ENCODE measurements at regions not wholly inside any gene's neighbourhood (a gene's known extent, or its start where the extent isn't known, plus 50 kb on each side); places are given as distances from the start of the nearest gene placed in this dataset.
"Not testable (repeated sequence)": the region's sequence is repeated elsewhere in the genome, so short reads cannot be mapped to it uniquely, and the experiment has no call there.

DNA sequence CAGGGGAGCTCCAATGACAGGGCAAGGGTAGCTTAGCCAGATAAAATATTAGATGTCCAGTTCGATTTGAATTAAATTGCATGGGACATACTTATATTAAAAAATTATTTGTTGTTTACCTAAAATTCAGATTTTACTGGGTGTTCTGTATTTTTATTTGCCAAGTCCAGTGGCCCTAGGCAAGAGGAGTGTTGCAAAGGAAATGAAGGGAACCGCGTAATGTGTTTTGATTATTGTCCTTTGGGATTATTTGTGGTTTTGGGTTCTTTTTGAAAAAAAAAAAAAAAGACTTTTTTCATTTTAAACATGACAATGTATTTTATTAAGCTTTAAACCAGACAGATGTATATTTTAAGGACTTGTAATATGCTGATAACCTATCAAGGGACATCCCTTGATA lies 179.3 kb downstream of the C9orf152 start:
- DNase-seq, result no peak

DNA sequence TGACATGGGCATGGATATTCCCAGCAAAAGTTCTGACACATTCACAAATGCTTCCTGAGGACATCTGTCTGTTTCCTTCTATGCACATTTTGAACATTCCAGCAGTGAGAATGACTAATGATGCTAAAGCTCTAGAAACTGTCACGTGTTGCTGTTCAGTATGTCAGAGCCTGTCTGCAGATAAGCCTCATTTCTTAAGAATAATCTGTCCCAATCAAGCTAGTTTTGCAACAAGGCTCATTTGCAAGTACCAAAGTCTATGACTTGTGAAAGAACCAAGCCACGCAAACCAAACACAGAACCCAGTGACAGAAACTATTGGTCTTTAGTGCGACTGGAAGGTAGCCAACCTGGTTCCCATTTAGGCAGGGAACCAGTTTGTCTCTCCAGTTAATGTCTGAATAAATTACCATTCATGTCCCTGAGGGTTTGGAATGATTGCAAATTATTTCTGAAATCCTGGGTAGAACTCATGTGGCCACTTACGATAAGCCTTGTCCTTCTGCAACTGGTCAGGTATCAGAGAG lies 178.5 kb downstream of the C9orf152 start:
- peak; percentile 95 for DNase-seq

DNA sequence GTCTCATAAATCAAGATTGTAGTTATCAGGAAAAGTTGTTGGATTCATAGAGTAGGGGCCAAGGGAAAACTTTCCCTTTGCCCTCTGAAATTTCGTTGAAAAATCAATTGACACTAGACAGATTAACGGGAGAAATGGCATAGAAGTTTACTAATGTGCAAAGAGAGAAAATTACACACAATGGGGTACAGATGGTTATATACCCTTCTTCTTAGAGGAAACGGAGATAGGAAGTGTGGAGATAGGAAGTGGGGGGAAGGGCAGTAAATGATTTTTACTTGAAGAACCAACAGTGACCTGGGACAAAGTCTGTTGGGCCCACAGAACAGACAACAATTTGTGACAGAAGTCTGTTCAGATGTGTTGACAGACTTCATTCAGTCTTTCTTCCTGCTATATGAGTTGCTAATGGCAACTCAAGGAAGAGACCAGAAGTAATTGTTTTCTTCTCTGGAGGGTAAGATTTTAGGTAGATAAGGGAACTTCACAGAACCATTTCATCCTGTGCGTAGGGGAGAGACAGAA lies 177.9 kb downstream of the C9orf152 start:
- DNase-seq, result no peak

DNA sequence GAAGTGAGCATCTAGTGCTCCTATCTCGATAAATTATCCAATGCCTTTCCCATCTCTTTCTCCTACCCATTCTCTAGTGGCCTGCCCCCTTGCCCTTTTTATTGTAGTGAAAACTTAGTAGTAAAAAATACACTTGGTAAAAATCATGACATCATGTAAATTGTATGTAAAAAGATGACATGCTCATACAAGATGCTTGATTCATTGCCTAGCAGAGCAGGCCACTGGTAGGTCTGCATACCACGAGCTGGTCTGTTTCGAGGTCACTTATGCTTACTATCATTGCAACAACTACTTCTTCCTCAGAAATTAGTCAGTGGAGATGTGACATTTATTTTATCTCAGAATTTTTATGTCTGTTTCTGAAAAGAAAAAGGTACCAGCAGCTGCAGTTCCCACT lies 177.3 kb downstream of the C9orf152 start:
- peak; percentile 88 for DNase-seq

DNA sequence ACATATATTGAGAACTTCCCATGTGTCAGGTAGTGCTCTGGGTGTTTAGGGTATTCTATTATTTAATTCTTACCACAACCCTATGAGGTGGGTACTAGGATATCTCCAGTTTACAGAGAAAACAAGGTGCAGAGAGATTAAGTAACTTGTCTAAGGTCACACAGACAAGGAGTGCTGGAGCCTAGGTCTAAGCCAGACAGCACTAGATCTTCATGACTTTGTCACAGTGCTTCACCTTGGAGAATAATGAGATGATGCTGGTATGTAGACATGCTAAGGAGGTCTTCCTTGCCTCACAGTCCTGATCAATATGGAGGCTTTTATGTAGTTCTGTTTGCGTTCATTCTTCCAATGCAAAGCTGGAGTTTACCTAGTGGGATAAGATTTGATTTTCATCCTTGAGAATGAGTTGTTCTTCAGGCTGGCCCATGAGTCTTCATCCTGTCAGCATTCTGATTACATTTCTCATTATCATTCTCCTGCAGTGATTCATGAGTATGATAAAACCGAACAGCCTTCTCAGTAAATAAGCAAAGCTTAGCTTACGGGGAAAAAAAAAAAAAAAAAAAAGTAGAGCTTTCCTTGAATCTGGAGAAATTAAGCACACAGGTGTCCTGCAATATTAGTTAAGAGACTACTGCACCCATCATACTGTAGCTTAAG lies 176.3 kb downstream of the C9orf152 start:
- peak; percentile 92 for DNase-seq

DNA sequence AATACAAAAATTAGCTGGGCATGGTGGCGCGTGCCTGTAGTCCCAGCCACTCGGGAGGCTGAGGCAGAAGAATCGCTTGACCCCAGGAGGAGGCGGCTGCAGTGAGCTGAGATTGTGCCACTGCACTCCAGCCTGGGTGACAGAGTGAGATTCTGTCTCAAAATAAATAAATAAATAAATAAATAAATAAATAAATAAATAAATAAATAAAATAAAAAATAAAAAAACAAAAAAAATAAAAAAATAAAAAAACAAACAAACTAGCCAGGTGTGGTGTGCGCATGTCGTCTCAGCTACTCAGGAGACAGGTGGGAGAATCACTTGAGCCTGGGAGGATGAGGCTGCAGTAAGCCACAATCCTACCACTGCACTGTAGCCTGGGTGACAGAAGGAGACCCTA lies 175.4 kb downstream of the C9orf152 start:
- DNase-seq, result not testable (repeated sequence)

DNA sequence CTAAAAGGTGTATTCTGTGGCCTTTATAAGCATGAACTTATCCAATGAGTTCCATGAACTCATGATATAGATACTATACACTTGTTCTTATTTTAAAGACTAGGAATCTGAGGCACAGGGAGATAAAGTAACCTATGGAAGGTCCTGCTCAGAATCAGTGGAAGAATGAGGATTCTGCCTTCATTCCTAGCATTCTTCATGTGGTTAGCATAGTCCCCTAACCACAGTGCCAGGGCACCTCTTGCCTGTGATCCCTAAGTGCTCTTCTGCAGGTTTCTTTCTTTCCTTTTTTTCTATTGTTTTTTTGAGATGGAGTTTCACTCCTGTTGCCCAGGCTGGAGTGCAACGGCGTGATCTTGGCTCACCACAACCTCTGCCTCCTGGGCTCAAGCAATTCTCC lies 174.1 kb downstream of the C9orf152 start:
- peak; percentile 79 for DNase-seq

DNA sequence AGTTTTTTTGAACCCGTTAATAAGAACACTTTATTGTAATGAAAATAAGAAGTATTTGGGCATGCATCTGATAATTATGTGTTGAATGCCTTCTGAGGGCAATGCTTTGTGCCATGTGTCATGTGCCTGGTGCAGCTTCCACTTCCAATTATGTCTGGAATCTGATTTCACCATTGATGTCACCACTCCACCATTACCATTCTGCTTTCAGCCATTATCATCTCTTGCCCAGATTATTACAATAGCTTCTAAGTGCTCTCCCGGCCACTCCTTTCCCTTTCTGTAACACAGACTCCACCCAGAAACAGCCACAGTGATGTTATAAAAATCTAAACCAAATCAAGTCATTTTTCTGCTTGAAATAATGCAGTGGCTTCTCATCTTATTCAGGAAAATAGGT lies 171.7 kb downstream of the C9orf152 start:
- DNase-seq, result no peak

DNA sequence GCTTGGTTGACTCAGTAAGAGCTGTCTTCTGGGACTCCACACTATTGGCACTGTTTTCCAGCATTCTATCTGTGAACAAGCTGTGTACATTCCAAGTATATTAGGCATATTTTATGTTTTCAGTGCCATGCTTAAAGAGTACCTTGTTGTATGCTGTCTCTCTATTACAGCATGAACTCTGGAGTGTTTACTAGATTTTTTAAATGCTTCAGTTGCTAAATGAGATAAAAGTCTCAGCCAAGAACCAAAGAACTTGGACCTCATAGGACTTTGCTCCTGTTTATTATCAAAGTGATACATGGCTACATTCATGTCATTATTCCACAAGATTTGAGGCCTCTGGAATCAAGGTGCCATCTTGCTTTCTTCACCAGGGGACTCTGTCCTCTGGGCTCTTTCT lies 167.2 kb downstream of the C9orf152 start:
- peak; percentile 77 for DNase-seq

DNA sequence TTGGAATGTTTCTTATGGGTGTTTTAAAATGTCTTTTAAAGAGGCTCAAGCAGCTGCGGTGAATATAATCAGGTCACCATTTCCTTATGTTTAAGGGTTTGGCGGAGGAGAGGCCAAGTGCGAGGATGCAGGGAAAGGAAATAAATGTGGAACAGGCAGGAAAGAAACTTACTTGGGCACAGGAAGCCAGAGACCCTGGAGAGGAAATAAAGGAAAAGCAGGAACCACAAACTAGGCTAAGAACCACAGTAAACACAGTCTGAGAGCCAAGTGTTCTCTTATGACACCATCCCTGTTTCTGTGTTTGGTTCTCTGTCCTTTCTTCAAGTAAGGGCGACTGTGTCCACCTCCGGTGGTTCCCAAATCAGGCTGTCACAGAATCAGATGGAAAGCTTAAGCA lies 166.5 kb downstream of the C9orf152 start:
- no peak for DNase-seq

DNA sequence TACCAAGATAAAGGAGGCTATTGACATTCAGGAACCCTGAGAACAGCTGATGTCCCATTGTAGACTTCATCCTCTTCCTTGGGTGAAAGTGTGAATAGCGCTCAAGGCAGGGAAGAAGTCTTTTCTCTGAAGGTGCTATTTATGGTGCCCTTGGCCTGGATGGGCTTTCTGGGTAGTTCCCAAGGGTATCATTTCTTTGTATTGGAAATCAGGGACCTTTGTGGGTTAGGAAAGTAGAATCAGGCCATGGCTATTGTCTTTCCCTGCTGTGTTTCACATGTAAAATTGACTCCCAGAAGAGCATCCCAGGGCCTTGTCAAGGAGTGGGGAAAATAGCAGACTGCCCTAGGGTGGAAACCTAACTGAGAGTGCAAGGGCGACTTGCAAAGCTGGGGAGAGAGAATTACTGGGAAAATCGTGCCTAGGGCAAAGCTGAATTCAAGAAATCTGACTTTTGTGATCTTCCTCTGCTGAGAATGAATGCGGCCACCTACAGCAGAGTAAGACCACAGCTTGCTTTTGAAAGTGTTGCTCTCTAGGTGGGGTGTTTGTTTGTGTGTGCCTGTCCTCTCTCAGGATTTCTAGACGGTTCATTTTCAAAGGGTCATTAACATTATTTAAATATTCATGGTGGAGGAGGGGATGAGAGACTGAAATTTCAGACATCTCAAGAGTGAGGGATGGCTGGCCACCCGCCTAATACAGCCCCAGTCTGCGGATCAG lies 160.6 kb downstream of the C9orf152 start:
- DNase-seq, result no peak

DNA sequence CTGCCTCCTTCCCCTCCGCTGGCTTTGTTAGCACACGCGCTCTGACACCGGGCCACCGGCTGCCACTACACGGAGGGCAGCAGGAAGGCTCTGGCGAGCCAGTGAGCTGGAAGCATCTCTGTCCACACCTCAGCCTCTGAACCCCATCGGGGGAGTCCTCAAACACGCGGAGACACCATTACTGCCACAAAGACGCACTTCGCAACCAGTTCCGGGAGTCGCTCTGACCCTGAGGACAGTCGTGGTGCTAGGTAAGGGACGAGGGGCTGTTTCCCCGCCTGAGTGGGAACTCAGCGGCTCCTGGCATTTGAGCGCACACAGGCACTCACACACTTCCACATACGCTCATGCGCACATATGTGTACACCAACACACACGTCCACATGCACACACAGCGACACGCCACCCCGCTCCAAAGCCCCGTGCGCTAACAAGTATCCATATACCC lies 160.0 kb downstream of the C9orf152 start:
- no peak for DNase-seq

DNA sequence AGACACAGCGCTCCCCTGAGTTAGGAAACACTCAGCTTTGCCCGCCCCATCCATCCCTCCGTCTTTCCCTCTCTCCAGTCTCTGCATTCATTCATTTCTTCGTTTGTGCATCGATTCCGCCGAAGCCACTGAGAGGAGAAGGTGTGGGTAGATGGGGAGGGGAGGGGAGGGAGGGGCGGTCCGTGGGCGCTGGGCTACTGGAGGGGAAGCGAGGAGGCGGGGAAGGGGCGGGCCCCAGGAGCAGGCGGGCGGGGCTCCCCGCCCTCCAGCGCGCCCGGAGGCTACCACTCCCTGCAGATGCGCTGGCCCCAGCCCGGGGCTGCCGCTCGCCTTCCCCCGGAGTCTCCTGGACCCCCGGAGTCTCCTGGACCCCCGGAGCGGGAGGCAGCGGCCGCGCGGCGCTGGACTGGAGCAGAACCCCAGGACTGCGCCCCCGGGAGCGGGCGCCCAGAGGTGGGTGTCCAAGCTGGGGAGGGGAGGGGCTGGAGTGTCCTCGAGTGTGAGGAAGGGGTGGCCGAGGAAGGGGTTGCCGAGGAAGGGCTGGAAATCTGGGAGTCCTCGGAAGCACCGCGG lies 159.5 kb downstream of the C9orf152 start:
- peak; percentile 88 for DNase-seq

DNA sequence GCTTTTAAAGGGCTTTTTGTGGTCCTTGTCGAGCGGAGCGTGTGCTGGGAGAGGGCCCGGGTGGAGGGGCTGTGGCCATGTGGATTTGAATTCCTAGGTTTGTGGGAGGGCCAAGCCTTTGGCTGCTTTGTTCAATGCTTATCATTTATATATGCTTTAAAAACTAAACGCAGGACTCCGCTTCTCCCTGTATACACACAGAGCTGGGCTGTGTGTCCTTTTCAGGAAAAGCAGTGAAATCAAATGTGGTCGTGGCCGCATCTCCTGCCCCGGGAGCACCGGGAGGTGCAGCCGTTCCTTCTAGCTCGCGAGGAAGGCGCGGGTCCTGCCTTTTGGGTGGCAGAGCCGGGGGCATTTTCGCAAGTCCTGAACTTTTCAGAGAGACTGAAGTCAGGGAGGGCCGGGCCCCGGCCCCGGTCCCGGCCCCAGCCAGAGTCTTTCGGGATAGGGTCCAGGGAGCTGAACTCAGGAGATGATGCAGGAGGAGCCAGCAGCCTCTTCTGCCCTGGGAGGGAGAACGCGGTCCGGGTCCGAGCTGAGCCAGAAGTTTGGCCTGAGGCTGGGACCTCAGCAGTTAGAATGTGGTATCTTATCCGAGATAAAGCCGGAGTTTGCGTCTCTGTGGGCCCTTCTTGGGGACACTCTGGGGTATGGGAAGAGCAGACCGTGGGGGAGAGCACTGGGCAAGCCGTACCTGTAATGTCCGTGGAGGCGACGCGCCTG lies 158.8 kb downstream of the C9orf152 start:
- DNase-seq, result peak; percentile 52

DNA sequence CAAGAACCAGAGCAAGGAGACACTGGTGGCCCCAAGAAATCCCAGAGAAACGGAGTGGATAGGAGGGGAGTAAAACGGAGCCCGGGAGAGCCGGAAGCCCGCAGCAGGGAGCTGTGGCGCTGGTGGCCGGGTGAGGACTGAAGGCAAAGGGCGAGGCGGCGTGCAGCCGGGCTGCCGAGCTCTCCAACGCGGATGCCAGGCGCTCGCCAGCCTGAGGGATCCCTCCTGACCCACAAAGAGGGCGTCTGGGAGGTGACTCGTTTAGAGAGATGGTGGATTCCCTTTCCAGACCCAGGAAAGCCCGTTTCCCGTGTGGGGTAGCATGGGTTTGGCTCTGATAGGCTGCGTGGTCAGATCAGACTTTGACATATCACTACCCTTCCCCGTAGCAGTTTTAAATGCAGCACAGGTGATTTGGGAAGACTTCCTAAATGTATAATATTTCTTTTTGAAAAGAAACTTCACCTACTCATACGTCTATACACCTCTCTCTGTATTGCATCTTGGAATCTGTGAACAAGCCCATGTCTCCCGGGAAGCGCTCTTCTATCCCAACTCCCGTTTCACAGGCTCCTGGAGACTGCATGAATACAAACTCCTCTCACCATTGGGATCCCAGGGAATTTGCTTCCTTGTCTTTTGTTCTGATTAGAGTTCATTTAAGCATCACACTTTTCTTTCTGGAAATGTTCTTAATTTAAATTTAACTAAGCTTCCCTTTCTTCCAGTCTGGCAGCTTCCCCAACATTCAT lies 158.1 kb downstream of the C9orf152 start:
- peak; percentile 53 for DNase-seq

DNA sequence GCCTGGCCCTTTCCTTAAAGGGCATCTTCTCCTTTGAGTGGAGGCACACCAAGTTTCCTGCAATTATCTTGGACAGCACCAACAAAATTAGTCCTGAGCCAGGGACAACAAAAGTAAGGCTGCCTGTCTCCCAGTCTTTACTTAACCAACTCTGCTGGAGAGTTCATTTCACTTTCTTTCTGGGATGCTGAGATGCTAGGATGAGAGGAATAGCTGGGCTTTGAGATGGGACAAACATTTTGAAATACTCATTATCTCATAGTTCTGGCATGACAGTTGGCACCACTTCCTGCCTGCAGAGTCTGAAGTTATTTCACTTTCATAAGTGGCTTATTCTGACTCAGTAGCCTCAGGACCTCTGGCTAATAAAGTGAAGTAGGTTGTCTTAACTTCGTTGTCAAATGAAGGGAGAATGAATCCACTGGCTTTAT lies 157.0 kb downstream of the C9orf152 start:
- DNase-seq, result peak; percentile 98

DNA sequence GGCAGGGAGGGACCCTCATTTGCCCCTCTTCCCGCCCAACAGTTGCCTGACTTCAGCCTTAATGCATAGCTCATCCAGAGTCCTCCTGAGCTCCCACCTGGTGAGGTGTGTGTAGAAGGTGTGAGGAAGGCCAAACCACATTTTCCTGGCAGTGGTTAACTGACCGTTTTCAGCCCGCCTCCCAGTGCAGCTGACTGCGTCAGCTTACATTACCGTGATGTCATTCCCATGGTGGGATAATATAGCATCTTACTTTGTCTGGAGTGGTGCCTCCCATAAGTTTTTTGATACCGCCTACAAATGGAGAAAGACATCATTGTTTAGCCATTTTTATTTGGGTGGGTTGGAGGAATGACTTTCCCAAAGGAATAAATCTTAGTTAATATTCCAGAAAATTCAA lies 151.9 kb downstream of the C9orf152 start:
- DNase-seq, result no peak

DNA sequence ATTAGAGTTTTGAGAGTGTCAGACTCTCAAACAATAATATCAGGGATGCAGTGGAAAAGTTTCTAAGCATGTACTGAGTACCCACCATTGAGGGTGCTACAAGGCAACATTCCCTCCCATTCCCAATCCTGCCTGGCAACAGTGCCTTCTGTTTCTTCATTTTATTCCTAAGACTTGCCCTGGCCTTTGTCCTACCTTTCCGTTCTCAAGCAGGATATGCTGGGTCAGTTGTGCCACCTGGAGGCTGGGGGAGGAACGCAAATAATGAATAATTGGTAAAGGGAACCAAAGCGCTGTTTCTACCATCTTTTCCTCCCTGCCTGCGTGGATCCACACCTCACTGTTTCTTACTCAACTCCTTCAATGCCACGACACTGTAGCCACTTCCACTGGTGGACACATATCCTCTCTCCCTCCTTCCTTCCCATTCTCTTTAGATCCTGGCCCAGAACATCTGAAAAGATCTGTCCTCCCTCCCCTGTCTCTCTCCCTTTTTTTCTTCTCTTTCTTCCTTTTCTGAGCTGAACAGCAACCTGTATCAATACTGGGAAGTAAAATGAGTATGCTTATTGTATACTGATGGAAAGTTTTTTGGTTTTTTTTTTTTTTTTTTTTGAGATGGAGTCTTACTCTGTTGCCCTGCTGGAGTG lies 149.5 kb downstream of the C9orf152 start:
- DNase-seq, result peak; percentile 51

DNA sequence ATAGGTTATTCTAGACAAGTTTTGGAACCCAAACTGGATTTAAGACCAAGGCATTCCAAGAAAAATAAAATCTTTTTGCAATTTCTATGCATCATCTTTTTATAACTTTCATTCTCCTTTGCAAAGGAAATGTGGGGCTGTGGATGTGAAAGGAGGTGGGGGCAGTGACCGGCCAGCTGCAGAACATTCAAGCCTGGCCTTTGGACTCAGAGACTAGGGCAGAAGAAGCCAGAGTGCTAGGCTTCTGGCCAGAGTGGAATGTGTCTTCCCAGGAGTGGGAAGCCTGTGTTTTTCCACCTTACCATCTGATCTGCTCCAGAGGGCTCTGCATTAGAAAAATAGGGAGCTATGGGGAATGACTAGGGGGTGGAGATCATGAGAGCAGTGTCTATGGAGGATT lies 148.5 kb downstream of the C9orf152 start:
- DNase-seq, result no peak

DNA sequence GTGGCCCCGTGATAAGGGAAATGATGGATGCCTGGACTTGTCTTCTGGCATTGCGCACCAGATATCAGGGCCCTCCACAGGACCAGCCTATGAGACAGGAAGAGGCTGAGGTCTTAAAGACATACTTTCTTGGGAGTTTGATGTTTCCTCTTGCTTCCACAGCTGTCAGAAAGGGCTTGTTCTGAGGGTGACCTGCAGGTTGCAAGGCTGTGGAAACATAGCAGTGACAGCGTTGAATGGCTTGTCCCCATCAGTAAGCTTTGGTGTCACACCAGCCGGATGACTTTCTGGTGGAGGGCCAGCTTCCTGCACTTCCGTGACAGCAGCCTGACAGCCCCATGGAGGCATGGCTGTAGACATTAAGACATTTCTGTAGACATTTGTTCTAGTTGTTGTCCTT lies 143.2 kb downstream of the C9orf152 start:
- DNase-seq, result no peak

DNA sequence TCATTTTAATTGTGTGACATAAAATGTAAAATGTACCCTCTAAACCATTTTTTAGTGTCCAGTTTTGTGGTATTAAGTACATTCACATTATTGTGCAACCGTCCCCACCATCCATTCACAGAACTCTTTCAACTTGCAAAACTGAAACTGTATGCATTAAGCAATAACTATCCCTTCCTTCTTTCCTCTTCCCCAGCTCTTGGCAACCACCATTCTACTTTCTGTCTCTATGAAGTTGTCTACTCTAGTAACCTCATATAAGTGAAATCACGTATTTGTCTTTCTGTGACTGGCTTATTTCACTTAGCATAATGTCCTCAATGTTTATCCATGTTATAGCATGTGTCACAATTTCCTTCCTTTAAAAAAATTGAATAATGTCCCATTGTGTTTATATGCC lies 142.4 kb downstream of the C9orf152 start:
- DNase-seq, result peak; percentile 43

Data from EL (cell line).